ENCODE measurements at regions not wholly inside any gene's neighbourhood (a gene's known extent, or its start where the extent isn't known, plus 50 kb on each side); places are given as distances from the start of the nearest gene placed in this dataset.

DNA sequence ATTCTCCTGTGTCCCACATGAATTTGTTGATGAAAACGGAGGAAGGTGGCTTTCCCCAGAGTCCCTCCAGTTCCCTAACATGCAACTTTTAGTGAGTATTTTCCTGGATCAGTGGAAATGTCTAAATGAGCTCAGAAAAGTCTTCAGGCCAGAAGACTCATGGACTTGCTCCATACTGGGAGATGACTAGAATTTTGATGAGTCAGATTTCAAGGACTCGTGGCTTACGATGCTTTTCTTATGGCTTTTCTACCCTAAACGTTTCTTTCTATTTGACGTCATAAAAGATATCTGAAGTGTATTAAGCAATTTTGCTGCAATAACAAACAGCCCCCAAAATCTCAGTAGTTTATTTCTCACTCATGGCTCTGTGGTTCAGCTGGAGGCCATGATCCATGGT is 397.6 kb downstream of the FBXO15 start:
- H3K36me3 ChIP-seq (ENCODE audit: insufficient read depth, low read length) = no peaks in the 10 kb centered on the region
- POLR2A ChIA-PET (ENCODE audit: partially characterized antibody) = no interaction called here
- CTCF ChIA-PET (ENCODE audit: partially characterized antibody) = no interaction called here
- no peaks in the 10 kb centered on the region for H3K9me3 ChIP-seq (ENCODE audit: control insufficient read depth in 1 of 2, low read length in 2 of 2)
- H3K27me3 Mint-ChIP-seq = no peaks in the 10 kb centered on the region
- H3K27ac Mint-ChIP-seq = no peak overlapping the region
- H3K27me3 ChIP-seq (ENCODE audit: insufficient read depth, low read length) = no peaks in the 10 kb centered on the region
- H3K9me3 Mint-ChIP-seq = peaks cover 0 to 3% (median 2%) of the 10 kb centered on the region in 8 donors
- no peak overlapping the region for H3K4me3 Mint-ChIP-seq
- no peak overlapping the region for H3K27ac ChIP-seq (ENCODE audit: low read depth, low read length)
- DNase-seq = no peak
- intact Hi-C loops (cut with micrococcal nuclease) = no loop called here
- H3K4me1 Mint-ChIP-seq = no peaks in the 10 kb centered on the region
- no peak overlapping the region for H3K4me3 ChIP-seq (ENCODE audit: low read length in 2 of 2)
- H3K4me1 ChIP-seq (ENCODE audit: insufficient read depth, low read length) = no peaks in the 10 kb centered on the region
- no peaks in the 10 kb centered on the region for H3K36me3 Mint-ChIP-seq

DNA sequence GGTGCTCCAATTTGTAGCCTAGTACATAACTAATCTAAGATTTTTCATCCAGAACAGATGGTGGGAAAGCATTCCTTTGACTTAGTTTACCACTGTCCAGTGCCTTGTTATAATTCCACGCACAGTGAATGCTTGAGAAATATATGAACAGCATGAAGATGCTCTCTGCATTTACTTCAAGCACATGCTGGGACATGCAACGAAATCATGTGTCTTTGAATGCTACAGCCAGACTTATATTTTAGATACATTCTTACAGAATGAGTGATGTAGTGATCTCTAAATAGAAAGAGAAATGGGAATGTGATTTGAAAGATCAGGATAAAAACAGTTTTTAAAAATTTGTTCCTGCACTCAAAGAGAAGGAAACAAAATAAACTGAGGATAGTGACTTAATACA is 398.3 kb downstream of the FBXO15 start:
- Histone ChIP-seq H3K36me3 (ENCODE audit: insufficient read depth, low read length) (no peaks in the 10 kb centered on the region), H3K9me3 (ENCODE audit: control insufficient read depth in 1 of 2, low read length in 2 of 2) (no peaks in the 10 kb centered on the region), H3K27ac (ENCODE audit: low read depth, low read length) (no peak overlapping the region), H3K4me1 (ENCODE audit: insufficient read depth, low read length) (no peaks in the 10 kb centered on the region), H3K4me3 (ENCODE audit: low read length in 2 of 2) (no peak overlapping the region), H3K27me3 (ENCODE audit: insufficient read depth, low read length) (no peaks in the 10 kb centered on the region)
- Mint-ChIP-seq H3K4me1 (no peaks in the 10 kb centered on the region), H3K9me3 (peaks cover 0 to 3% (median 2%) of the 10 kb centered on the region in 8 donors), H3K27ac (no peak overlapping the region), H3K27me3 (no peaks in the 10 kb centered on the region), H3K4me3 (no peak overlapping the region), H3K36me3 (no peaks in the 10 kb centered on the region)
- intact Hi-C loops (cut with micrococcal nuclease) = no loop called here
- ChIA-PET CTCF (ENCODE audit: partially characterized antibody) (no interaction called here), POLR2A (ENCODE audit: partially characterized antibody) (no interaction called here)
- DNase-seq = no peak

DNA sequence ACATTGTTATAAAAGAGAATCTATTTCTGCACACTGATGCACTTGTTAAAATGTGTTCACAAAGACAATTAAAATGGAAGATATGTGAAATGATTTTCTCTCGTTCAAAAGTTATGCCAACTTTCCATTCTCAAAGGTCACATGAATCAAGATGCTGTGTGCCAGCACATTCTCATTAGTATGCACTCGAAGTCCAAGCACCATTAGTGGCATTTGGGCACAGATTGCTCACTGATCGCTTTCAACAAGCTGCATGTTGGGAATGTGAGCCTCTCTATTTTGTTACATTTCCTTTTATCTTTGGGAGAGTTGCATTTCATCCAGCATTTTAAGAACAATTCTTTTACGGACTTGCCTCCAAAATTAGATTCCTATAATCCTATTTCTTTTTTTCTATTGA is 398.9 kb downstream of the FBXO15 start:
- no peaks in the 10 kb centered on the region for H3K9me3 ChIP-seq (ENCODE audit: control insufficient read depth in 1 of 2, low read length in 2 of 2)
- no peak overlapping the region for H3K4me3 ChIP-seq (ENCODE audit: low read length in 2 of 2)
- intact Hi-C loops (cut with micrococcal nuclease) = no loop called here
- H3K4me1 ChIP-seq (ENCODE audit: insufficient read depth, low read length) = no peaks in the 10 kb centered on the region
- no peak overlapping the region for H3K27ac ChIP-seq (ENCODE audit: low read depth, low read length)
- DNase-seq = no peak
- Mint-ChIP-seq H3K27me3 (no peaks in the 10 kb centered on the region), H3K36me3 (no peaks in the 10 kb centered on the region), H3K4me3 (no peak overlapping the region), H3K9me3 (peaks cover 0 to 3% (median 2%) of the 10 kb centered on the region in 8 donors), H3K27ac (no peak overlapping the region), H3K4me1 (no peaks in the 10 kb centered on the region)
- ChIA-PET POLR2A (ENCODE audit: partially characterized antibody) (no interaction called here), CTCF (ENCODE audit: partially characterized antibody) (no interaction called here)
- no peaks in the 10 kb centered on the region for H3K27me3 ChIP-seq (ENCODE audit: insufficient read depth, low read length)
- no peaks in the 10 kb centered on the region for H3K36me3 ChIP-seq (ENCODE audit: insufficient read depth, low read length)

DNA sequence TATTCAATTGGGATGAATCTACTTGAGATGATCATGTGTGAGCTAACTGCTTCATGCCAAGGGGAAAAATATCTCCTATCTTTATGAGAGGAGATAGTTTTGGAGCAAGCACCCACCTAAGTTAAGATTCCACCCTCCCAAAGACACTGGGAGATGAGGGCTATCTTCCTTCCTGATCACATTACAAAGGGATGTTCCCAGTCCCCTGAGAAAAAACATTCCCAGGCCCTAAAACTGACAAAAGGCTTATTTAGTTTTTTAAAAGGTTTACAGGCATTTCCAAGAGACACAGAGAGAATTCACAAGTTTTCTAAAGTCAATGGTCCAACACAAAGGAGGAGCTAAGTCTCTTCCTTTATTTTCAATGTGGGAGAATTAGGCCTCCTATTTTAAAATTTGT is 401.5 kb downstream of the FBXO15 start:
- Mint-ChIP-seq H3K27me3 (no peaks in the 10 kb centered on the region), H3K27ac (no peak overlapping the region), H3K4me3 (no peak overlapping the region), H3K36me3 (no peaks in the 10 kb centered on the region), H3K4me1 (no peaks in the 10 kb centered on the region), H3K9me3 (peaks cover 0 to 4% (median 2%) of the 10 kb centered on the region in 8 donors)
- Histone ChIP-seq H3K36me3 (ENCODE audit: insufficient read depth, low read length) (no peaks in the 10 kb centered on the region), H3K4me1 (ENCODE audit: insufficient read depth, low read length) (no peaks in the 10 kb centered on the region), H3K27me3 (ENCODE audit: insufficient read depth, low read length) (no peaks in the 10 kb centered on the region), H3K27ac (ENCODE audit: low read depth, low read length) (no peak overlapping the region), H3K4me3 (ENCODE audit: low read length in 2 of 2) (no peak overlapping the region), H3K9me3 (ENCODE audit: control insufficient read depth in 1 of 2, low read length in 2 of 2) (no peaks in the 10 kb centered on the region)
- ChIA-PET CTCF (ENCODE audit: partially characterized antibody) (no interaction called here), POLR2A (ENCODE audit: partially characterized antibody) (no interaction called here)
- no peak for DNase-seq
- intact Hi-C loops (cut with micrococcal nuclease) = no loop called here

DNA sequence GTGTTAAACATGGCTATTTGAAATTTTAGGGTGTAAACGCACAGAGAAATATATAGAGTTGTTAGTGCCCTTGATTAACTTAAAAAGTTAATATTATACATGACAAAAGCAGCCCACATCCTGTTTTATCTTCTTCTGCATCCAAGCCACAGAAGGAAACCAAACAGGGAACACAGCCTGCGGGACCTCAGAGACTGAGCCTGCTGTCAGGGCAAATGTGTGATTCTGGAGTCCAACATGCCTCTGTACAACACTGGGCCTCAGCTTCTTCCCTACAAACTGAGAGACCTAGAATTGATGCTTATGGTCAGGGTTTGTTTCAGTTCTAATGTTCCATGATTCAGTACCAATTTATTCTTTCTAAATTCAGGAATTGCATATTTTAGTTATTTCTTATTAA is 404.7 kb downstream of the FBXO15 start:
- CTCF ChIA-PET (ENCODE audit: partially characterized antibody) = no interaction called here
- POLR2A ChIA-PET (ENCODE audit: partially characterized antibody) = no interaction called here
- no peaks in the 10 kb centered on the region for H3K36me3 Mint-ChIP-seq

DNA sequence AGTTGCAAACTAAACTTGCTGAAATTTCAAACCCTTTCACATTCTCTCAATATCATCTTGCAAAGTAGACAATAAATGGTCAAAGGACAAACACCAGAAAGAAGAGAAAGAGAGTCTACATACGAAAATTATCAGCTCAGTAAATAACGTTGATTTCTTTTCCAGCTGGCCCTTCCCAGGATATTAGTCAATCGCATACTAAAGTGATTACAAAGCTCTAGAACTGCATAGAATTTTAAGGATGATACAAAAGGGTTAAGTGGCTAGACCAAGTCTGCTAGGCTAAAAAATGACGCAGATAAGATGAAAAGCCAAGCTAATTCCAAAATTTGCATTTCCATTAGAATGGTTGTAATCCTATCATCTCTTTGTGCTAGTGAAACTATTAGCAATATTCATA is 405.7 kb downstream of the FBXO15 start:
- intact Hi-C loops (cut with micrococcal nuclease) = no loop called here
- no peaks in the 10 kb centered on the region for H3K36me3 ChIP-seq (ENCODE audit: insufficient read depth, low read length)
- Mint-ChIP-seq H3K27me3 (no peaks in the 10 kb centered on the region), H3K4me3 (no peak overlapping the region), H3K27ac (no peak overlapping the region), H3K9me3 (peaks cover 0 to 5% (median 2%) of the 10 kb centered on the region in 8 donors), H3K4me1 (no peaks in the 10 kb centered on the region), H3K36me3 (no peaks in the 10 kb centered on the region)
- H3K9me3 ChIP-seq (ENCODE audit: control insufficient read depth in 1 of 2, low read length in 2 of 2) = no peaks in the 10 kb centered on the region
- no peaks in the 10 kb centered on the region for H3K27me3 ChIP-seq (ENCODE audit: insufficient read depth, low read length)
- no peak for DNase-seq
- no peak overlapping the region for H3K27ac ChIP-seq (ENCODE audit: low read depth, low read length)
- no peak overlapping the region for H3K4me3 ChIP-seq (ENCODE audit: low read length in 2 of 2)
- POLR2A ChIA-PET (ENCODE audit: partially characterized antibody) = no interaction called here
- no peaks in the 10 kb centered on the region for H3K4me1 ChIP-seq (ENCODE audit: insufficient read depth, low read length)
- CTCF ChIA-PET (ENCODE audit: partially characterized antibody) = no interaction called here

More for the DNA sequence above, 404.7 kb downstream of the FBXO15 start:
- Histone ChIP-seq H3K4me1 (ENCODE audit: insufficient read depth, low read length) (no peaks in the 10 kb centered on the region), H3K36me3 (ENCODE audit: insufficient read depth, low read length) (no peaks in the 10 kb centered on the region), H3K9me3 (ENCODE audit: control insufficient read depth in 1 of 2, low read length in 2 of 2) (no peaks in the 10 kb centered on the region), H3K4me3 (ENCODE audit: low read length in 2 of 2) (no peak overlapping the region), H3K27me3 (ENCODE audit: insufficient read depth, low read length) (no peaks in the 10 kb centered on the region), H3K27ac (ENCODE audit: low read depth, low read length) (no peak overlapping the region)
- intact Hi-C loops (cut with micrococcal nuclease) = no loop called here
- Mint-ChIP-seq H3K4me3 (no peak overlapping the region), H3K27me3 (no peaks in the 10 kb centered on the region), H3K27ac (no peak overlapping the region), H3K4me1 (no peaks in the 10 kb centered on the region), H3K9me3 (peaks cover 0 to 5% (median 2%) of the 10 kb centered on the region in 8 donors)
- no peak for DNase-seq

DNA sequence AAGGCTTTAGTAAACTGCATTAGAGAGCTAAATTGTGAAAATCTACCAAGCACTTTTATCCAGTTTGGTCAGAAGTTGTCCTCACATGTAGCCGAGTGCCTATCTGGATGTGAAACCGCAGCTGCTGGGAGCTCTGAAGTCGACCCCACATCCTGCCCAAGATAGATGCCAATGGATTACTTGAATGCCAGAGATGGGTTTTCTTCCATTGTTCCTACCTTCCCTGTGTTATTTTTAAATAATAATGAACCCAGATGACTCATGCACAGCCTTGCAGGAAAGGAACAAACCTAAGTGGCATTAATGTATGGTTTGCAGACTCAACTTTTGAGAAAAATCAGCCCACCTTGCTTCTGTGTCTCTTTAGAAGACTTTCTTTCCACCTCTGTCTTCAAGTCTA is 408.5 kb downstream of the FBXO15 start:
- Mint-ChIP-seq H3K4me3 (no peak overlapping the region), H3K27me3 (no peaks in the 10 kb centered on the region), H3K27ac (no peak overlapping the region), H3K4me1 (no peaks in the 10 kb centered on the region), H3K36me3 (no peaks in the 10 kb centered on the region), H3K9me3 (peaks cover 0 to 6% (median under 1%) of the 10 kb centered on the region in 8 donors)
- DNase-seq = no peak
- Histone ChIP-seq H3K9me3 (ENCODE audit: control insufficient read depth in 1 of 2, low read length in 2 of 2) (no peaks in the 10 kb centered on the region), H3K27me3 (ENCODE audit: insufficient read depth, low read length) (no peaks in the 10 kb centered on the region), H3K27ac (ENCODE audit: low read depth, low read length) (no peak overlapping the region), H3K36me3 (ENCODE audit: insufficient read depth, low read length) (no peaks in the 10 kb centered on the region), H3K4me1 (ENCODE audit: insufficient read depth, low read length) (no peaks in the 10 kb centered on the region), H3K4me3 (ENCODE audit: low read length in 2 of 2) (no peak overlapping the region)
- CTCF ChIA-PET (ENCODE audit: partially characterized antibody) = no interaction called here
- POLR2A ChIA-PET (ENCODE audit: partially characterized antibody) = no interaction called here
- intact Hi-C loops (cut with micrococcal nuclease) = no loop called here

DNA sequence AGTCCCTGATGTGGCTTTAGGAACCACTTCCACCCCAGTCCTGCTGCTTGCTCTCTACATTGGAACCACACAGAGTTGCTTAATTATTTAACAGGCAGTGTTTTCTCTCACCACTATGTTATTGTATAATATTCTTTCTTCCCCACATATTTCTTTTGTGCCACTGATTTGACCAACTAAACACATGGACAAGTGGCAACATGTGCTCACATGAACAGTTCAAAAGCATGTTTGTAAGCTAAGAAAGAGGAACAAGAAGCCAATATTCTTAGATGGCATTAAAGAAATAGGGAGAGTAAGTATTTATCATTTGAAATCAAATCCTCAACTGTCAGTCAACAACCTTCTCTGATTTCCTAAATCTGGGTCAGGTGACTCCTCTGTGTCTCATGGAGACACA is 409.6 kb downstream of the FBXO15 start:
- peaks cover 0 to 4% (median 0%) of the 10 kb centered on the region in 8 donors for H3K9me3 Mint-ChIP-seq

More for the DNA sequence above, 409.6 kb downstream of the FBXO15 start:
- no peaks in the 10 kb centered on the region for H3K9me3 ChIP-seq (ENCODE audit: control insufficient read depth in 1 of 2, low read length in 2 of 2)
- ChIA-PET POLR2A (ENCODE audit: partially characterized antibody) (no interaction called here), CTCF (ENCODE audit: partially characterized antibody) (no interaction called here)
- no peaks in the 10 kb centered on the region for H3K4me1 ChIP-seq (ENCODE audit: insufficient read depth, low read length)
- H3K27ac Mint-ChIP-seq = no peak overlapping the region
- H3K36me3 Mint-ChIP-seq = no peaks in the 10 kb centered on the region
- no peak for DNase-seq
- H3K27ac ChIP-seq (ENCODE audit: low read depth, low read length) = no peak overlapping the region
- H3K4me1 Mint-ChIP-seq = no peaks in the 10 kb centered on the region
- no peaks in the 10 kb centered on the region for H3K27me3 ChIP-seq (ENCODE audit: insufficient read depth, low read length)
- H3K27me3 Mint-ChIP-seq = no peaks in the 10 kb centered on the region
- H3K4me3 Mint-ChIP-seq = no peak overlapping the region
- no peaks in the 10 kb centered on the region for H3K36me3 ChIP-seq (ENCODE audit: insufficient read depth, low read length)
- no peak overlapping the region for H3K4me3 ChIP-seq (ENCODE audit: low read length in 2 of 2)
- intact Hi-C loops (cut with micrococcal nuclease) = no loop called here

Data from CD4-positive, alpha-beta memory T cell (primary cell).